ENCODE measurements at regions not wholly inside any gene's neighbourhood (a gene's known extent, or its start where the extent isn't known, plus 50 kb on each side); places are given as distances from the start of the nearest gene placed in this dataset.

GRCh38 chr1:233485809-233486398 lies 128.0 kb upstream of the KCNK1 start (continued):
- TF ChIP-seq ZBTB21 (CRISPR knock-in tag; IDR thresholded peaks at IDR 0.05; ENCODE audit: borderline replicate concordance) (no peak), E2F4 (CRISPR knock-in tag; IDR thresholded peaks at IDR 0.05; ENCODE audit: borderline replicate concordance, low read depth) (no peak), FOXP4 (CRISPR knock-in tag; IDR thresholded peaks at IDR 0.05) (no peak), NR3C1 (CRISPR knock-in tag; conservative IDR thresholded peaks at IDR 0.05; ENCODE audit: low read depth) (no peak), NR2C2 (CRISPR knock-in tag; IDR thresholded peaks at IDR 0.05) (no peak)

GRCh38 chr1:233487408-233487807 lies 126.5 kb upstream of the KCNK1 start:
- peaks cover 33% of the 10 kb centered on the region for H3K9me3 Mint-ChIP-seq
- peaks cover 22% of the 10 kb centered on the region for H3K36me3 Mint-ChIP-seq
- peaks cover 4% of the 10 kb centered on the region for H3K27me3 Mint-ChIP-seq (ENCODE audit: low read depth)
- DNase-seq (ENCODE audit: low spot score) (no peak), ATAC-seq (no peak)
- H3K27ac Mint-ChIP-seq: no peak overlapping the region
- TF ChIP-seq ZNF532 (CRISPR knock-in tag; IDR thresholded peaks at IDR 0.05; ENCODE audit: borderline replicate concordance) (no peak), ELF4 (CRISPR knock-in tag; IDR thresholded peaks at IDR 0.05; ENCODE audit: low read depth) (no peak), ZNF219 (CRISPR knock-in tag; IDR thresholded peaks at IDR 0.05; ENCODE audit: borderline replicate concordance) (no peak), ERG (CRISPR knock-in tag; IDR thresholded peaks at IDR 0.05) (no peak), ESRRA (CRISPR knock-in tag; IDR thresholded peaks at IDR 0.05; ENCODE audit: borderline replicate concordance) (no peak), ZNF671 (CRISPR knock-in tag; IDR thresholded peaks at IDR 0.05) (no peak)
- H3K4me1 Mint-ChIP-seq: peaks cover 22% of the 10 kb centered on the region
- CTCF ChIA-PET: interaction anchor here (1.4 kb wide), 2 partner anchors 31 to 46 kb away, joined by 4 to 5 read pairs; no protein-coding TSS in a partner anchor
- H3K4me3 Mint-ChIP-seq: no peak overlapping the region
- POLR2A ChIA-PET: no interaction called here

- Mint-ChIP-seq H3K27me3 (ENCODE audit: low read depth) (peaks cover 4% of the 10 kb centered on the region; the same call in 1 of the 2 replicates), H3K27ac (no peak overlapping the region), H3K9me3 (peaks cover 30% of the 10 kb centered on the region), H3K36me3 (peaks cover 22% of the 10 kb centered on the region), H3K4me3 (no peak overlapping the region), H3K4me1 (peaks cover 23% of the 10 kb centered on the region)
- no peak for DNase-seq (ENCODE audit: low spot score)
- ChIA-PET CTCF (no interaction called here), POLR2A (no interaction called here)
- ATAC-seq: no peak
- TF ChIP-seq USF1 (CRISPR knock-in tag; IDR thresholded peaks at IDR 0.05): no peak
- no peak for TF ChIP-seq NR1H2 (CRISPR knock-in tag; IDR thresholded peaks at IDR 0.05)
- no peak for TF ChIP-seq ARID4B (CRISPR knock-in tag; IDR thresholded peaks at IDR 0.05; ENCODE audit: borderline replicate concordance)
- no peak for TF ChIP-seq ZNF121 (CRISPR knock-in tag; IDR thresholded peaks at IDR 0.05)
- TF ChIP-seq GABPB1 (CRISPR knock-in tag; IDR thresholded peaks at IDR 0.05): no peak
- TF ChIP-seq USF2 (CRISPR knock-in tag; IDR thresholded peaks at IDR 0.05): no peak
- no peak for TF ChIP-seq HMGA2 (CRISPR knock-in tag; IDR thresholded peaks at IDR 0.05)
- TF ChIP-seq TCF7 (CRISPR knock-in tag; IDR thresholded peaks at IDR 0.05; ENCODE audit: low read depth): no peak
Measured at GRCh38 chr1:233489411-233489810, 124.5 kb upstream of the KCNK1 start.
